ENCODE measurements at regions not wholly inside any gene's neighbourhood (a gene's known extent, or its start where the extent isn't known, plus 50 kb on each side); places are given as distances from the start of the nearest gene placed in this dataset.

DNA sequence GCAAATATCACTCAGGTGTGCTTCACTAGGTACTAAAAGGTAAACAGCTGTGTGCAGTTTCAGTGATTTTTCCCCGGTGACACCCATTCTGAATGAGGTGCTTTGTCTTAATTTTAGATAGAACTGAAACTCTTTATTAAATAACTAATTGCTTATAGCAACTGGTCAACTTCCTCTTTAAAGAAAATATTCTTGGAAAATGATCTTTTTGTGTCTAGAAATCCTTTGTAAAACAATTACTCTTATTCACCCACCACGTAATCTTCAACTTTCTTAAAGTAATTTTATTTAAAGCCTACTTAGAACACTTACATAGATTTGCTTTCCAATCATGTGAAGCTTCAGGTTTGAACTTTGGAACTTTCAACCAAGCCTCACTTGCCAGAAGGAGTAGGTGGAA, 57.9 kb upstream of the RMDN2 start:
- H3K27ac ChIP-seq: peak overlapping the region; percentile 60; the same call in 1 of the 2 replicates
- TF ChIP-seq, protein P1, sequence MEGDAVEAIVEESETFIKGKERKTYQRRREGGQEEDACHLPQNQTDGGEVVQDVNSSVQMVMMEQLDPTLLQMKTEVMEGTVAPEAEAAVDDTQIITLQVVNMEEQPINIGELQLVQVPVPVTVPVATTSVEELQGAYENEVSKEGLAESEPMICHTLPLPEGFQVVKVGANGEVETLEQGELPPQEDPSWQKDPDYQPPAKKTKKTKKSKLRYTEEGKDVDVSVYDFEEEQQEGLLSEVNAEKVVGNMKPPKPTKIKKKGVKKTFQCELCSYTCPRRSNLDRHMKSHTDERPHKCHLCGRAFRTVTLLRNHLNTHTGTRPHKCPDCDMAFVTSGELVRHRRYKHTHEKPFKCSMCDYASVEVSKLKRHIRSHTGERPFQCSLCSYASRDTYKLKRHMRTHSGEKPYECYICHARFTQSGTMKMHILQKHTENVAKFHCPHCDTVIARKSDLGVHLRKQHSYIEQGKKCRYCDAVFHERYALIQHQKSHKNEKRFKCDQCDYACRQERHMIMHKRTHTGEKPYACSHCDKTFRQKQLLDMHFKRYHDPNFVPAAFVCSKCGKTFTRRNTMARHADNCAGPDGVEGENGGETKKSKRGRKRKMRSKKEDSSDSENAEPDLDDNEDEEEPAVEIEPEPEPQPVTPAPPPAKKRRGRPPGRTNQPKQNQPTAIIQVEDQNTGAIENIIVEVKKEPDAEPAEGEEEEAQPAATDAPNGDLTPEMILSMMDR (conservative IDR thresholded peaks at IDR 0.05): no peak

DNA sequence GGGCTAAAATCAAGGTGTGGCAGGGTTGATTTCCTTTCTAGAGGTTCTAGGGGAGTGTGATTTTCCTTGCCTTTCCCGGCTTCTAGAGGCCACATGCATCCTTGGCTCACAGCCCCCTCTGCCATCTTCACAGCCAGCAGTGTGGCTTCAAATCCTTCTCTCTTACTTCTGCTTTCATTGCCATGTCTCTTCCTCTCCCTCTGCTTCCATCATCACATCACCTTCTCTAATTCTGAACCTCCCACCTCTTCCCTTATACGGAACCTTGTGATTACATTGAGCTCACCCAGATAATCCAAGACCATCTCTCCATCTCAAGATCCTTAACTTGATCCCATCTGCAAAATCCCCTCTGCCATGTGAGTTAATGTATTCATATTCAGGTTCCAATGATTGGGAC, 56.2 kb upstream of the RMDN2 start:
- TF ChIP-seq, protein P1 (conservative IDR thresholded peaks at IDR 0.05): no peak
- no peak overlapping the region for H3K27ac ChIP-seq

DNA sequence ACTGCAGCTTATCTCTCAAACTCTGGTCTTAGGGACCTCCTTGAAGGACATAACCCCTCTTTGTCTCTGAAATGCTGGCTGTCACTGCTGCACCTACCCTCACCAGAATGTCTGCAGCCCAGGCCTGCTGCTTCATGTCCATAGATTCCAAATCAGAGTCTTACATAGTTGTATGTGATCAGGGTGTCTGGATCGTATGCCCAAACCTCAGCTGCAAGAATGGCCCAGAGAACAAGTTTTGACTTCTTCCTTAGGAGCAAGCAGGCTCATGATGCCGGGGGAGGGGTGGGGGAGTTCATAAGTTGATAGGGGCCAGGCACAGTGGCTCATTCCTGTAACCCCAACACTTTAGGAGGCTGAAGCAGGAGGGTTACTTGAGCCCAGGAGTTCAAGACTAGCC, 55.8 kb upstream of the RMDN2 start:
- H3K27ac ChIP-seq: no peak overlapping the region
- TF ChIP-seq, protein P1 (conservative IDR thresholded peaks at IDR 0.05): no peak

DNA sequence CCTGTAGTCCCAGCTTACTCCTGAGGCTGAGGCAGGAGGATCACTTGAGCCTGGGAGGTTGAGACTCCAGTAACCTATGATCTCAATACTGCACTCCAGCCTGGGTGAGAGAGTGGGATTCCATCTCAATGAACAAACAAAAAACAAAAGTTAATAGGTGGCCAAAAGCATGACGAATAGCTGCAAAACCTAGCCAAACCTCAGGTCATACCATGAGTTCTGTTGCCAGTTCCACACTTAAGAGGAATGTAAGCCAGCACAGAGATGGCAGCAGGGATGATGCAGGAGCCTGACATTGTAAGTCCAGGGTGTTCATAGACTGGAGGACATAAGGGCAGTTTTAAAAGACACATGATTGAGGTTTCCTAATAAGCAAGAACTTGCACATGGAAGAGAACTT, 55.3 kb upstream of the RMDN2 start:
- no peak overlapping the region for H3K27ac ChIP-seq

DNA sequence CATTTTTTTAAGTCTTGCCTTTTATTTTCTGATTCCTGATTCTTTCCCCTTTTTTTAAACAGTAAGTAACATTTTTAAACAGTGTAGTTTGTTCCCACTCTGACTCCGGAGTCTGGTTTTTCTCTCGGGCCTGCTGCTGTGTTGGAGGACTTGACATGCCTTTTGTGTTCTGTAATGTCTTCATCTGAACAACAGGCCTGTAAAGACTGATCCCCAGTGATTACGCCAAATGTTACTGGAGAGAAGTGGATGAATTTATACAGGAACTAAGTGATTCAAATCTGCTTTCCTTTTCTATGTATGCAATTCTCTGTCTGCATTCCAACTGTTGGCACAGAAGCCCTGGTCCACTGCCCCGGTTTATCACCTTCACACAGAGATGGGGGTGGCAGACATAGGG, 54.3 kb upstream of the RMDN2 start:
- TF ChIP-seq, protein P1 (conservative IDR thresholded peaks at IDR 0.05): no peak
- H3K27ac ChIP-seq: no peak overlapping the region

More for the DNA sequence above, 55.3 kb upstream of the RMDN2 start:
- TF ChIP-seq, protein P1 (conservative IDR thresholded peaks at IDR 0.05): no peak

DNA sequence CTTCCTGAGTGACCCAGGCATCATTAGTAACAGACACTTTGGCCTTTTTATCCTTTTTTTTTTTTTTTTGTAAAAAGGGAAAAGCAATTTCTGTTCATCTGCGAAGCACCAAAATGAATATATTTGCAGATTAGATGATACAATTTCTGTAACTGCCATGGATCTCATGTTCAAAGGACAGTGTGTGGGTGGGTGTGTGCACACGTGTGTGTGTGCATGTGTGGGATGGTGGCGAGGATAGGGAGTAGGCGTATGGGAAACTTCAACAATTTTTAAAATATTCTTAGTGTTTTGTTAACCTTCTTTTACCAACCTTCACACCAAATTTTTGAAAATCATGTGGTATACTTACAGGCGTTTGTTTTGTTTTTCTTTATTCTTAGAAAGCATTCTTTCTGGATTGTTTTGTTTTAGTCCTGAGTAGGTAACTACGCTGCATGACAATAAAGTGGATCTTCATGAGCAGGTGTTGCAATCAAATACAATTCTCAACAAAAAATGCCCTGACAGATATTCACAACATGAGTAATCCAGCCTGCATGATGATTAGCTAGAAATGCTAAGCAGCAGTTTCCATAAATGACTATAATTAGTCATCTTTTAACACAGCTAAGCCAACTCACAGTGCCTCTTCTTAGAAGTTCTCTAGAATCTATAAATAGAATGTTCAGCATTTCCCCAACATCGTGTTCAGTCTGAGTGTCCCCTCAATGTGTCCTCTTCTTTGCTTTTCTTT, 53.5 kb upstream of the RMDN2 start:
- no peak overlapping the region for H3K27ac ChIP-seq
- TF ChIP-seq, protein P1 (conservative IDR thresholded peaks at IDR 0.05): no peak

DNA sequence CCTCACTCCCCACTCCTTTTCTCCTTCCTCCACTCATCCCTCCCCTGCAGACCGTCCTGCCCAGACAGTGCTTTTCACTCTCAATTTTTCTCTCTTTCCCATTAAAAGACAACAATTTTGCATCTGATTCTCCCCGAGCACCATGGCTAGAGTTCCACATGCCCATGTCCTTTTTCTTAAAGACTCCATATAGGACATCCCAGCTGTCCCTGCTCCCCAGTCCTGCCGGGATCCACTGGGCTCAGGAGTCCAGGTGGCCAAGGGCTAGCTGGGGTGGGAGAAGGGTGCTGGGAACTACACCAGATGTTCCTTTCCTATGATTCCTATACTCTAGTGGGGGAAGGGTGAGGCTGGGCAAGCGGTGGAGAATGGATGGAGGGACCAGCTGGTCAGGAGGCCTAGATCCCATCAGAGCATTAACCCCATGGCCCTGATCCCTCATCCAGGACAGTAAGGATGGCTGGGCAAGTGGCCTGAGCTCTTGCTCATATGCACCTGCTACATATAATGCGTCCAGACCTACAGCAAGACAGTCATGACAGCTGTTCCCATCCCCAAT, 52.8 kb upstream of the RMDN2 start:
- TF ChIP-seq, protein P1 (conservative IDR thresholded peaks at IDR 0.05): no peak
- H3K27ac ChIP-seq: no peak overlapping the region
